ENCODE measurements at regions not wholly inside any gene's neighbourhood (a gene's known extent, or its start where the extent isn't known, plus 50 kb on each side); places are given as distances from the start of the nearest gene placed in this dataset.
A peak's percentile ranks its signal among the peaks of the same experiment; 100 is the strongest.

DNA sequence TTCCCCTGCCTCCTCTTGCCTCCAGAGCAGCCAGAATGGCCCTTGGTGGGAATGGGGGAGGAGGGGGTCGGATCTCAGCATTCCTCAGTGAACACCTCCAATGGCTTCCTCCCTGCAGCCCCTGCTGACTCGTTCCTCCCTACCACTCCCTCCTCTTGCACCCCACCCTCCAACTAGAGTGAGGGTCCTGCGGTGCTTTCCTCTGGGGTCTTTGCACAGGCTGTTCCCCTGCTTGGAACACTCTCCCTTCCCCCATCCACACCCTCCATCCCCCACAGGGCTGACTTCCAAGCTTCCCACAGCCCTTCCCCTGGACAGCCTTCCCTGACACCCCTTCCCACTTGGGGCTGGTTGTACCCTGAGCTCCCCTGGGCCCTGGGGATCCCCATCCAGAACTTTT is 70.4 kb upstream of the NEK6 start:
- H3K27ac ChIP-seq = no peak overlapping the region
- no peak overlapping the region for H3K4me3 ChIP-seq
- H3K9me3 ChIP-seq = no peaks in the 10 kb centered on the region
- no peak for DNase-seq
- TF ChIP-seq, protein P1, sequence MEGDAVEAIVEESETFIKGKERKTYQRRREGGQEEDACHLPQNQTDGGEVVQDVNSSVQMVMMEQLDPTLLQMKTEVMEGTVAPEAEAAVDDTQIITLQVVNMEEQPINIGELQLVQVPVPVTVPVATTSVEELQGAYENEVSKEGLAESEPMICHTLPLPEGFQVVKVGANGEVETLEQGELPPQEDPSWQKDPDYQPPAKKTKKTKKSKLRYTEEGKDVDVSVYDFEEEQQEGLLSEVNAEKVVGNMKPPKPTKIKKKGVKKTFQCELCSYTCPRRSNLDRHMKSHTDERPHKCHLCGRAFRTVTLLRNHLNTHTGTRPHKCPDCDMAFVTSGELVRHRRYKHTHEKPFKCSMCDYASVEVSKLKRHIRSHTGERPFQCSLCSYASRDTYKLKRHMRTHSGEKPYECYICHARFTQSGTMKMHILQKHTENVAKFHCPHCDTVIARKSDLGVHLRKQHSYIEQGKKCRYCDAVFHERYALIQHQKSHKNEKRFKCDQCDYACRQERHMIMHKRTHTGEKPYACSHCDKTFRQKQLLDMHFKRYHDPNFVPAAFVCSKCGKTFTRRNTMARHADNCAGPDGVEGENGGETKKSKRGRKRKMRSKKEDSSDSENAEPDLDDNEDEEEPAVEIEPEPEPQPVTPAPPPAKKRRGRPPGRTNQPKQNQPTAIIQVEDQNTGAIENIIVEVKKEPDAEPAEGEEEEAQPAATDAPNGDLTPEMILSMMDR (IDR thresholded peaks at IDR 0.05) = no peak
- peaks cover 0 to 30% of the 10 kb centered on the region in 2 donors for H3K27me3 ChIP-seq
- H3K36me3 ChIP-seq = no peaks in the 10 kb centered on the region
- intact Hi-C loops (cut with DNase I) = no loop called here
- ATAC-seq = no peak
- no peaks in the 10 kb centered on the region for H3K4me1 ChIP-seq

DNA sequence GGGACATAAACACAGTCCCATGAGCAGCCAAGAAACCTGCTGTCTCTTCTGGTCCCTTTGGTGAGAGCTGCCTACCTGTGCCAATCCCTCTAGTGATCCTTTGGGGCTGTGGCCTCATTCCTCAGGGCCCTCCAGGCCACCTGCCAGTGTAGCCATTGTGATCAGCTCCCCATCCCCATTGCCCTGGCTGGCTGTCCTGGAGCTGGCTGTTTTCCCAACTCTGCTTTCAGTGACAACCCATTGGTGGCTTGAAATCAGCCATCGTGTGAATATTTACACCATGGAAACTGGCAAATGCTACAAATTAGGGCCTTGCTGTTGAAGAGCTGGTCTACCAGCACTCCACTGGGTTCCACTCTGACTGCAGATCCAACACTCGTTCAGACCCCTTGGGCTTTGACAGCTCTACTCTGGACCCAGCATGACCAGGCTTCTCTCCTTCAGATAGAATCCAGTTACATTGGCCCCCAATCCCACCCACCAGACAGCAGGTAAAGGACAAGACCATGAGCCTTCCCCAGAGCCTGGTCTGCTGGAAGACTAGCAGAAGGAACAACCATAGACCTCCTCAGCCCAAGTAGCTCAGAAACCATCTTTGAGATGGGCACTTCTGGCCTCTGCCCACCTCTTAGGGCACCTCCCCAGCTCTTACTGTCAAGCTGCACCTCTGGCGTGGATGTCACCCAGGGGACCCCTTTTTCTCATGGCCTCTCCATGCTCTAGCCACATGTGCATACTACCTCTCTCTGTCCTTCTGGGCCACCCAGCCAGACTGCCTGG is 69.2 kb upstream of the NEK6 start:
- H3K36me3 ChIP-seq = no peaks in the 10 kb centered on the region
- intact Hi-C loops (cut with DNase I) = no loop called here
- H3K9me3 ChIP-seq = no peaks in the 10 kb centered on the region
- H3K27me3 ChIP-seq = peaks cover 0 to 18% of the 10 kb centered on the region in 2 donors
- H3K4me3 ChIP-seq = no peak overlapping the region
- no peak for ATAC-seq
- TF ChIP-seq, protein P1 (IDR thresholded peaks at IDR 0.05) = no peak
- no peak overlapping the region for H3K27ac ChIP-seq
- H3K4me1 ChIP-seq = no peaks in the 10 kb centered on the region
- DNase-seq = no peak

DNA sequence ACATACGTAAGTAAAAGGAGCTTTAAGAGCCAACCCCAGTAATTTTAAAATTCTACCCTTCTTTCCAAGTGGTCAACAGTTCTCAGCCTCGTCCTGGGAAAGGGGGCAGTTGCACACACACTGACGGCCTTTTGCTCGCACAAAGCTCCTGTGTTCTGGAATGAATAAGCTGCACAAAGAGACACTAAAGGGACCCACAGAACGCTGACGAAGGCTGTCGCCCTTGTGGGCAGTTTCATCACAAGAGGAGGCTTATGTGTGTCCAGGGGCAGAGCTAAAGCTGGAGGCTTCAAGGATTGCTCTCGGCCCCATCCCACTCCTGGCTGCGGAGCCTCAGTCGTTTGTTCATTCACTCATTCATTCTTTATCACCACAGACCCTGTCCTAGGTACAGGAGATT is 67.0 kb upstream of the NEK6 start:
- ATAC-seq (no peak), DNase-seq (no peak)
- intact Hi-C loops (cut with DNase I) = no loop called here
- H3K4me3 ChIP-seq = no peak overlapping the region
- no peak overlapping the region for H3K27ac ChIP-seq
- peaks cover 0 to 6% of the 10 kb centered on the region in 2 donors for H3K9me3 ChIP-seq
- H3K4me1 ChIP-seq = no peaks in the 10 kb centered on the region
- no peaks in the 10 kb centered on the region for H3K36me3 ChIP-seq
- TF ChIP-seq, protein P1 (IDR thresholded peaks at IDR 0.05) = no peak
- H3K27me3 ChIP-seq = peaks cover 0 to 10% of the 10 kb centered on the region in 2 donors

DNA sequence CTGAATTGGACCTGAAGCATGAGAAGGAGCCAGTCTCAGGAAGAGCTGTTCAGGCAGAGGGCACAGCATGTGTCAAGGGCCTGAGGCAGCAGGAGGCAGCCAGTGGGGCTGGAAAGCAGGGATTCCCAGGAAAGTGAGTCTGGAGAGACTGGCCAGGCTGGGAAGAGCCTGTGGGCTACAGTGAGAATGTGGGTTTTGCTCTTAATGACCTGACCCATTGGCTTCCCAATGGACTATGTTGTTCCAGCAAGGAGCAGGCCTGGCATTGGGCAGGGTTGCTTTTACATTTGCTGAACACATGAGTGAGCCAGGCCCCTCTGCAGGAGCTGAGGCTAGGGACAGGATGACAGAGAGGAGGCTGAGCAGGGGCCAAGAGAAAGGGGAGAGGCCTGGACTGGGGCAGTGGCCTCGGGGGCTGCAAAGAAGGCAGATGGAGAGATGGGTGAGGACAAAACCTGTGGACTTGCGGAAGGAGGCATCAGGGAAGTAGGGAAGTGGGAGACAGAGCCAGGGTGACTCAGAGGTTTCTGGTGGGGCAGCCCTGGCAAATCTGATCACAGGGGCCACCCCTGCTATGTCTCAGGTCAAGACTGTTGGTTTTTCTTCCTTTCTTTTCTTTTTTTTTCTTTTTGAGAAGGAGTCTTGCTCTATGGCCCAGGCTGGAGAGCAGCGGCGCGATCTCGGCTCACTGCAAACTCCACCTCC is 65.9 kb upstream of the NEK6 start:
- Histone ChIP-seq H3K36me3 (no peaks in the 10 kb centered on the region), H3K4me1 (no peaks in the 10 kb centered on the region), H3K9me3 (peaks cover 0 to 12% of the 10 kb centered on the region in 2 donors), H3K4me3 (no peak overlapping the region), H3K27me3 (peaks cover 0 to 5% of the 10 kb centered on the region in 2 donors), H3K27ac (no peak overlapping the region)
- no peak for DNase-seq
- no peak for ATAC-seq
- intact Hi-C loops (cut with DNase I) = no loop called here
- TF ChIP-seq, protein P1 (IDR thresholded peaks at IDR 0.05) = no peak

DNA sequence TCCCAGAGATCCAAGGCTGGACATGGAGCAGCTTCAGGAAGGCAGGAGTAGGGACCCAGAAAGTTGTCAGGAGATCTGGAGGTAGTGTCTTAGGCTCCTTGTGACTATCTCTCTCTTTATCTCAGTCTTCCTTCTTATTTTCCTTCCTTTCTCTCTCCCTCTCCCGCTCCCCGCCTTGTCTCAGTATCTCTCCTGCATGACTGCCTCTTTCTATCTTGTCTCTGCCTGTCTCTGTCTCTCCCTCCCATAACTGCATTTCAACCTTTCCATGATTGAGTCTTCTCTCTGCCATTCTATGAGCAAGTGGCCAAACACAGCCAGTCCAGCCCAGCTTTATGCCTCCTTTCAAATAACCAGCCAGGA is 61.0 kb upstream of the NEK6 start:
- peaks cover 0 to 16% of the 10 kb centered on the region in 2 donors for H3K4me1 ChIP-seq
- DNase-seq (no peak), ATAC-seq (no peak)
- no peaks in the 10 kb centered on the region for H3K36me3 ChIP-seq
- peak overlapping the region in 1 of 2 donors; percentile 14 for H3K4me3 ChIP-seq
- intact Hi-C loops (cut with DNase I) = no loop called here
- TF ChIP-seq, protein P1 (IDR thresholded peaks at IDR 0.05) = no peak
- H3K27ac ChIP-seq = peak overlapping the region in 1 of 2 donors; percentile 89
- H3K27me3 ChIP-seq = no peaks in the 10 kb centered on the region
- H3K9me3 ChIP-seq = peaks cover 0 to 12% of the 10 kb centered on the region in 2 donors
